HG03060 (cell line): ENCODE measurements at regions not wholly inside any gene's neighbourhood (a gene's known extent, or its start where the extent isn't known, plus 50 kb on each side); places are given as distances from the start of the nearest gene placed in this dataset.

Experiments
- ATAC-seq: cut with Tn5 transposase; IDR thresholded peaks from one replicate; pipeline ENCODE4 v1.9.1; 2021; ENCODE audit warnings: low read depth, moderate number of reproducible peaks; ENCODE audit not compliant: unreplicated experiment

DNA sequence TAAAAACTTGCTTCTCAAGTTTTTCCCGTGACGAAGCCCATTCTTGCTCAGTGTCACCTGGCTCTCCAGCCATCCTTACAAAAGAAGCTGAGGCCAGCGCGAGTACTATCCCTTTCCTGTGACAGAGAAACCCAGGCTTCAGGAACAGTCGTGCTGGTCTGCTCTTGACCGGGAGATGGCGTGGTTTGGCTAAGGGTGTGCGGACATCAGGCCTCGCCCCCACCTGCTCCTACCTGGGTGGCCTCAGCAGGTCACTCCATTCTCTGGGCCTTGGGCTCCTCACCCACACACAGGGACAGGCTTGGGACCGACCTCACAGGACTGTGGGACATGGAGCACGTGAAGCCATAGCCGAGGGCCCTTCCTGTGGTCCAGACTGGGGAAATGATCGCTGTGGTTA lies 75.2 kb upstream of the CIBAR2 start:
- ATAC-seq = no peak

DNA sequence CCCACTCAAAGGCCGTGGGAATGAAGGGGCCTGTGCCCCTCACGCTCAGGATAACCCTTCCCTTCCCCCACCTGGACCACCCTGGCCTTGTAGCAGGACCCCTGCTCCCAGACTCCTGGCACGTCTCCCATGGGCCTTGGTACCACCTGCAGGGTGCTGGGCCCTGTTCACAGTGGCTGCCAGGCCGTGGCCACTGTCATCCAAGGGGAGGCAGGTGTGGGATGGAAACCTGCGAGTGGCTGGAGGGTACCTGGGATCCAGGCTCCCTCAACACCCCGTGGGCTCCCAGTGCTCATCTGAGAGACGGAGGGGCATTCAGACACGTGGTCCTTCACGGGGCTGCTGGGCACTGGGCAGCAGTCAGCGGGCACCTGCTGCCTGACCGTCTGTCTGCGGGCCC lies 75.6 kb upstream of the CIBAR2 start:
- ATAC-seq = no peak

DNA sequence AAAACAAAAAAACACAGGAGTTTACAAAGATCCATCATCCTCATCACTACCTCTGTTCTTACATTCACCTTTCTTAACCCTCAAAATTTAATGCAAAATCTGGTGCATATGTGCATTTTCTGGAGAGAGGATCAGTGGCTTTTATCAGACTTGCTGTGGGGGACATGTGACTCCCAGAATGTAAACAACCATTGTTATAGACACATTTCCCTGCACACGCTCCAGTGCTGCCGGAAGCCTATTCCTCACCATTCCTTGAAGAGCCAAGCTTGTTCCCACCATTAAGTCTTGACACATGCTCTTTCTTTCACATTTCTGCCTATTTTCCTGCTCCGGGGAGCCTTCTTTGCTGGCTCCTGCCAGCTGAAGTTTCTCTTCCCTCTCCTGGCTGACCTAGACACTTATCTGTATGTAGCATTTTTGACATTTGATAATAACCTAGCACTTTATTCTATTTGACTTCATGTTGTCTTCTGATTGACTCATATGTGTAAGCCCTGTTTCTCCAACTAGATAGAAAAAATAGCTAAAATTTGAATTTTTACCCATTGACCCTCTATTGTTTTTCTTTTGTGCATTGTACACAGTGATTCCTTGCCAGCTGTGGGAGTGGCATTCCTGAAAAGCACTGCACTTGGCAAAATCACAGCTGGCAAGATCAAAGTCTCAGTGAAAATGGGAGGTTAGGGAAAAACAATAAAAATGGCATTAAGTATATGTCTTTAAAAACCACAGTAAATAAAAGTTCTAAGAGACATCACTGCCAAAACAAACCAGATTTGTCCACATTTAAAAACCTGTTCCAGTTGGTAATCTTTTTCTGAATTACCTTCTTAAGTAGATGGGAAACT lies 76.8 kb upstream of the CIBAR2 start:
- ATAC-seq = no peak

DNA sequence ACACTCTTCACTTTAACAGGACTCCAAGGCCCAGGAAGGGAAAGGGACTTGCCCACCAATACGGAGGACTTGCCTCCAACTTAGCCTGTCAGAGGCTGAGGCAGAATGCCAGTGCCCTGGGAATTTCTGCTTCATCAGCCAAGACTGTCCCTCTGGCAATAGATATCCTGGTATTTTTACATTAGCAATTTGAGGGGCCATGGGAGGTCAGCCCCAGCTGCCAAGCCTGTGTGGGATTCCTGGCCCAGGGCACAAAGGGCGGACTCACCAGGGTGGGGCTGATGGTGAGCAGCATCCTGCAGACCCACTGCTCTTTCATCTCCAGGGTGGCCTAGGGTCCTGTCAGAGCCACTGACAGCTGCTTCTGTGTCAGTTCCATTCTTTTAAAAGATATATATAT lies 78.3 kb upstream of the CIBAR2 start:
- ATAC-seq = no peak

DNA sequence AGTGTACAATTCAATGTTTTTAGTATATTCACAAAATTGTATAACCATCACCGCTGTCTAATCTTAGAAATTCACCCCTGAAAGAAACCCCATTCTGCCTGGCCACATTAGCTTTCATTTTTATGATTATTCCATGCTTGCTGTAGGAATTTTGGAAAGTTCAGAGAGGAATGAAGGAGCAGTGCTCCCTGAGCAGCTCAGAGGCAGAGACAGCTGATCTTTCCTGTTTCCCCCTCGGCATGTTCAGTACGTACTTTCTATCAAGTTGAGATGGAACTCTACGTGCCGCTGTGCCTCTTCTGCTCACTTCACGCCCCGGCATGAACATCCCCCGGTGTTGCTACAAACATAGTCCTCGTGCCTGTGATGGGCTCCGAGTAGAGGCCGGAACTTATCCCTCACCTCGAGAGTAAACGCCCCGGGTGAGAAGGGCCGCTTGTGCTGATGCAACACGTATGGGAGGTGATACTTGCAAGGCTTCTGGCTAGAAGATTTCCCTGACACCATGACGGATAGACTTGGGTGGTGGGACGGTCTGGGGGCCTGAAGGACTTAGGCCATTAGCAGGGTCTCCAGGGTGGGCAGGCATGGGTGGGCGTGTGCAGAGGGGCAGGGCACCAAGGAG lies 79.2 kb upstream of the CIBAR2 start:
- ATAC-seq = no peak

DNA sequence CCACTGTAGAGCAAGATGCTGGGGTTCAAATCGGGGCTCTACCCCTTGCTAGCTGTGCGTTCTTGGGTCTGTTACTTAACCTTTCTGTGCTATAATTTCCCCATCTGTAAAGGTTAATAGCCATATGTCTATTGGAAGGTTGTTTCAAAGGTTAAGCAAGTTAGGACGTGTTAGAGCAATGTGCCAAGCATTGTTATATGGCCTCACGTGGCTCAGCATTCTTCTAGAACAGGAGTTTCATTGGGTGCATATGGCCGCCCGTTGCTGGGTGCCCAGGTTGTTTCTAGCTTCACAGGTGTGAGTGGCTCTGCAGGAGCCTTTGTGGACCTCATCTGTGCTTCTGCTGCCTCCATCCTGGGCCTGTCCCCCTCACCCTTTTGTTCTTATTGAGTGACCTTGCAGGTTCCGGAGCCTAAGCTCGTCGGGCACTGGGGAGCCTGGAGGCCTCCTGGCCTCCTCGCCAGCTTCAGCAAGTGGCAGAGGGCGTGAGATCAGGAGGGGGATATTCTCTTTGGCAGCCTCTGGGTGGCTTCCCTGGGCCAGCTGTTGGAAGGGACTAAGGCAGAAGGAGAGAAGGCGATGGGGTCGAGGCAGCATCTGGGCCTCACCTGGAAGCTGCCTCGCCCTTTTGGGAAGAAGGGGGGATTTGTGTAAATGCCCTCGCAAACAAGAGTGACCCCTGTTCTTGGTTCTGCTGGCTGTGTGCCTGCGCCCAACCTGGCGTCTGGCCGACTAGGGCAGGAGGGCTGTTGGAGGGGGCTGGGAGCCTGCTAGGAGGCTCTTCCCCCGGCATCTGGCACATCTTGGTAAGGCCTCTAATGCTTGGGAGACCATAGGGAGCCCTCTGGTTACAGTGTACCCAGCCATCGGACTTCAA lies 80.2 kb upstream of the CIBAR2 start:
- no peak for ATAC-seq

DNA sequence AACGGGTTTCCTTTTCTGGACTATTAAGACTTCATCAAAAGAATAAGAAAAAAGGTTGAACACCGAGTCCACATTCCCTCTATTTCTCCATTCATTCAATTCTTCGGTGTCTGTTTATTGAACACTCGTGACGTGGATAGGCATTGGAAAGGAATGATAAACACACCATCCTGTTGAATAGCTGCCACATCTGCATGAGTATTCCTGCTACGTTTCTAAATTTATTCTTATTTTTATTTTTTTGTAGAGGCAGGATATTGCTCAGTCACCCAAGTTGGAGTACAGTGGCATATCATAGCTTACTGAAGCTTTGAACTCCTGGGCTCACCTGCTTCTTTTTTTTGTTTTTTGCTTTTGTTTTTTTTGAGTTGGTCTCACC lies 80.8 kb upstream of the CIBAR2 start:
- no peak for ATAC-seq

DNA sequence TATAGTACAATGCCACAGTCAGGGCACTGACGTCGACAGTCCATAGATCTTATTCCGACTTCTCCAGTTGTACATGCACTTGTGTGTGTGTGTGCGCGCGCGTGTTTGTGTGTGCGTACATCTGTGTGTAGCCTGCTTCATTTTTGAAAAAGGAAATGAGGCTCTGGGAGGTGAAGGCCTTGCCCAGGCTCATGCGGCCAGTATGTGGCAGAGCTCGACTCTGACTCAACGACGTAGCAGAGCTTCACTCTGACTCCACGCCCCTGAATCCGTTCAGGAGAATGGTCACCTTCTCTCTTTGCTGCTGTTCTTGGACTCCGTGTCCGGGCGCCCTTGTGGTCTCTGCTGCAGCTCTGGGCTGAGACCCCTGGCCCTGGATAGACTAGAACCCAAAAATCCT lies 81.6 kb upstream of the CIBAR2 start:
- ATAC-seq = no peak

DNA sequence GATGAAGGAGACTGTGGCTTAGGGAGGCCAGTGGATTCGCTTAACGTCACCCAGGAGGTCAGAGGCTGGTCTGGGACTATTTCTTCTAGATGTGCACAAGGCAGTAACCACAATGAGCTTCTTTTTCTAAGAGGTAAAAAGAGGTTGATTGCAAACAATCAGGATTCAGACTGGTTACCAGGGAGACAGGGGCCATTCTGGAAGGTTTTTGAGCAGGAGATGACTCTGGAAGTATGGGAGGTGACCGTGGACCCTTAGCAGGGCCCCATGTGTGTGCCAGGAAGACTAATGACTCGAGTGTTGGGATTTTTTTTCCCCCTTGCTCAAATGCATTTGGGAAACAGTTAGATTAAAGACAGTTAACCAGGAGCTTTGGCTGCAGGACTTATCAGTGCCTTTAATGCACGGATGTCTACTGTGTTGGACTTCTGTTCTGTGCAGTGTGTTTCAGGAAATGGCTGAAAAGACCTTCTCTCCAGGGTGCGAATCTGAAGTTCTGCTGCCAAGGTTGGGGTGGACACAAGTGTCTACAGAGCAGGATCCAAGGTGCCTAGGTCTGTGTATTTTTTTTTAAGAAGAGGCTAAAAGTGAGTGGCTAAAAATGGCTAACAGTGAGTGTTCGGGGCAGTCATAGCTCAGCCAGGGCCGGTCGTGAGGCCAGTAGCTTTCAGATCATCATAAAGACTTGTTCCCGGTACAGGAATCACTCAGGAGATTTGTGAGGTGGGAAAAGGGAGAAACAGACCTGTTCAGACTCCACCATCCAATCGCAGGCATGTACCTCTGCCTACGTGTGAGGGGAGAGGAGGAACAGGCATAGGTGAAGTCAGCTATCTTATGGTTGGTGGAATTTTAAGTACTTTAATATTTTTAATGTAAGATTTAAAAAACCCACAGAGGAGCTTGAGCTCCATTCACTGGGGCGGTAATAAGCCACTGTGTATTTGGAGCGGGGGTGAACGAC lies 82.3 kb upstream of the CIBAR2 start:
- no peak for ATAC-seq

DNA sequence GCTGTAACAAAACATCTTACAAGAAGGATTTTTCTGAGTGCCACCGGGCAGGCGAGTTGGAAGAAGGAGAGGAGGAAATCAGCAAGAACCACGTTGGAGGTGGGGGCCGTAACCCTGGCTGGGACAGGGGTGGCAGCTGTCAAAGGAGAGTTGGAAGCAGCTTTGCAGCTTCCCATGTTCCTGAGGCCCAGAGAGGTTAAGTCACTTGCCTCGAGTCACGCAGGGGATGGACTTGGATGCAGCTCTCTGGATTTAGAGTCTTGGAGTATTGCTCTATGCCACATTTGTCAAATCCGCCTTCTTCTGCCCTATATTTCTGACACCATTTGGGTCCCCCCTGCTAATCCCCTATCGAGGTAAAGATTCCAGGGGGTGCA lies 83.0 kb upstream of the CIBAR2 start:
- ATAC-seq = no peak

DNA sequence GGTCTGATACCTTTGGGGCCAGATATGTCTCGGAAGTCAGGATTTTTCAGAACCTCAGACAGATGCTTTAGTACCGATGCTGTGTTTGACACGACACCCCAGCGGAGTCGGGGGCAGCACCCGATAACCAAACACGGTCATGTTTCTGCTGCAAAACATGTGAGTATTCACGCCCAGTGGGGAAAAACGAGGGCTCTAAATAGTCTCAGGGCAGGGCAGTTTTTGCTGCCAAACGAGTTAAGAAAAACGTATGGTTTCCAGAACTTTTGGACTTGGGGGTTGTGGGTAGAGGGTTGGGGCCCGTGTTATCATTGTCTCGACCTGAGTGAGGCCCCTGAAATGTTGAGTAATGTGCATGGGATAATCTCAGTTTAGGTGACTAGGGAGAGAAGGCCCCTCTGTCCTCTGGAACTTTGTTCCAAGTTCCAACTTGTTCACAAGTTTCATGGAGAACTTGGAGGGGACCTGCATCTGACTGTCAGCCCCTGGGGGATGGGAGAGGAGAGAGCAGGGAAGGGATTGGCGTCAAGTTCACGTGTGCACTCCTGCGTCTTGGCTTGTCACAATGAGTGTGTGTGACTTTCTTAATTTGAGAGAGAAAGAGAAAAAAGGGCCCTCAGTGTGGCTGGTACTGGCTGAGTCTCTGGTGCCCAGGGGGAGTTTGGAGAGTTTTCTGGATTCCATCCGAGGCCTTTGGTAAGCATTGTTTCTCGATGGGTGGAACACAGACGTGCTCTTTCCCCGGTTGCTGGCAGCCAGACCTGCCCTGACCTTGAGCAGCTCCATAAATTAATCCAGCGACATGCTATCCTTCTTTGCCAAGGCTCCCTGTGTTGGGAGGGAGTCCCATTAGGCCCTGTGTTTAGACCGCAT lies 83.9 kb upstream of the CIBAR2 start:
- ATAC-seq = no peak

DNA sequence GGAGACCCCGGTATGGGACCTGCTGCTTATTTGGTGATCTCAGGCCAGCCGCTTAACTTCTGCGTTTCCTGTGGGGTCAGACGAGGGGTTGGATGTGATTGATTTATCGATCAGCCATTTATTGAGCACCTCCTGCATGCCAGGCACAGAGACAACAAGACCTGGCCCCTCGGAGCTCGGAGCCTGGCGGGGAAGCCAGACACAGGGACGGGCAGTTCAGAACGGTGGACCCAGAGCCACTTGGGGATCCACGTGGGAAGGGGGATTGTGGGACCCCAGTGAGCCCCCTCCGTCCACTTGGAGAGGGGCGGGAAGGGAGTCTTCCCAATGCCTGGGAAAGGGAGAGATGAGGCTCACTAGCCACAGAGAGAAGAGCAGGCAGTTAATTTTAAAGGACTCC lies 84.7 kb upstream of the CIBAR2 start:
- no peak for ATAC-seq

DNA sequence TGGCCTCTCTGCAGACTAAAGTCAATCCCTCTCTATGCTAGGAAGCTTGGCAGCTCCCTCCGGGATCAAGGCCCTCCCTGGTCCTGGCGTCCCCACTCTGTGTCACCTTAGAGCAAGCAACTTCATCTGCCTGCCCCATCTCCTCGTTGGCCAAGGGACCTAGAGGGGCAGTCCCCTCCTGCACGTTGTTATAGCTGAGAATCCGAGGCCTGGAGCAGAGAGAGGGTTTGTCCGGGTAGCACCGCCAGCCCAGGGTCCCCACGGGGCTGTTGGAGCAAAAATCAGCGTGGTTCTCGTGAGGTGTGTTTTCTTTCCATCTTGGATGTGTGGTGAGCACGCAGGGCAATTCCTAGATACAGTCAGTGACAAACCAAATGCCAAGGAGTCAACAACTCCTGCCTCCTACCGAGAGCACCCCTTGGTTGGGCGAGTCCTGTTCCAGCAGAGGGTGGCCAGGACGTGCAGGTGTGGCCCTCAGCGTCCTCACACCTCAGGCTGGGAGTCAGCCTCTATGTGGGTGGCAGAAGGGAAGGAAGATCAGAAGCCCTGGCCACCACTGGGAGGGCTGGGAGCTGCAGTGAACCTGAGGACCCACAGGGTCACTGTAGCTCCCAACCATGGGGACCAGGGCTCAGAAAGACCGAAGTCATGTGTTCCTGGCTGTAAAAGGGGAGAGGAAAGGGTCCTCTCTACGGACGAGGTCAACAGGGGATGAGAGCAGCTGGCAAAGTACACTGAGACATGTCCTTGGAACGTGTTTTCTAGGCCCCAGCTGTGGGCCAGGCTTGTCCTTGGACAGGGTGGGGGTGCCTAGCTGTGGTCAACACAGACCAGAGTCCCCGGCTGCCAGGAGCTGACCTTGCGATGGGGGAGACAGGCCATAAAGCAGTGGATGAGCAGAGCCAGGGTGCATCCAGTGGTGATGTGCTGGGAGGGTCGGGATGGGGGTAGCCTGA lies 85.6 kb upstream of the CIBAR2 start:
- no peak for ATAC-seq

DNA sequence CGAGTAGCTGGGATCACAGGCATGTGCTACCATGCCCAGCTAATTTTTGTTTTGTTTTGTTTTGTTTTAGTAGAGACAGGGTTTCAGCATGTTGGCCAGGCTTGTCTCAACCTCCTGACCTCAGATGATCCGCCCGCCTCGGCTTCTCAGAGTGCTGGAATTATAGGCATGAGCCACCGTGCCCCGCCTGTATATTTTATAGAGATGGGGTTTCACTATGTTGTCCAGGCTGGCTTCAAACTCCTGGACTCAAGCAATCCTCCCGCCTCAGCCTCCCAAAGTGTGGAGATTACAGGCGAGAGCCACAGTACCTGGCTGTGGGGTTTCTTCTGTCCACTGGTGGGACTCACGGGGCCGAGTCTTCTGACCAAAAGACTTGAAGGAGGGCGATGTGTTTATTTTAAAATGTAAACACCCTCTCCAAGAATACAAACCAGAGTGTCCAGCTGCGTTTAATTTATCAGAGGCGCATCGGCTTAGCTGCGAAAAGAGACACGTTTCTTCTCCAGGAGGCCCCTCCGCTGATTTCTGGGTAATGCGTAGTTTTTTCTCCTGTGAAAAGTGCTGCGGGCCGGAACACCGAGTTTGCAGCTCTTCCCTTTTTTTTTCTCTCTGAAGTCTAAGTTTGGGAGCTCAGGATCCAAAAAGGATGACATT lies 86.9 kb upstream of the CIBAR2 start:
- ATAC-seq = no peak

DNA sequence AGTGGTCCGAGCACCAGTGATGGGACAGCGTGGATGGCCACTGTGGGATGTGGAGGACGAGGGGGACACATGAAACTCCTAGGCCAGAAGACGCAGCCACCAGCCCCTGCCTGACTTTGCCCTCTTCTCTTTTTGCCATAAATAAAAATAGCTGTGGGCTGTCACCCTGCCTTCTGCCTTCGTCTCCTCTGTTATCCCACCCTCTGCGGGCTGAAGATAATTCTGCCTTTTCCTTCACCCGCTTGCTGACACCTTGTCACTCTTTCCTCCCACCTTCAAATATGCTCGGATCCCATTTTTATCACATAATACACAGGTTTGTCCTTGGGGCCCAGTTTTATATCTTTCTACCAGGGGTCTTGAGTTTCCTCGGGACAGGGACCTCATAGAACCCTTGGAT lies 87.6 kb upstream of the CIBAR2 start:
- no peak for ATAC-seq

DNA sequence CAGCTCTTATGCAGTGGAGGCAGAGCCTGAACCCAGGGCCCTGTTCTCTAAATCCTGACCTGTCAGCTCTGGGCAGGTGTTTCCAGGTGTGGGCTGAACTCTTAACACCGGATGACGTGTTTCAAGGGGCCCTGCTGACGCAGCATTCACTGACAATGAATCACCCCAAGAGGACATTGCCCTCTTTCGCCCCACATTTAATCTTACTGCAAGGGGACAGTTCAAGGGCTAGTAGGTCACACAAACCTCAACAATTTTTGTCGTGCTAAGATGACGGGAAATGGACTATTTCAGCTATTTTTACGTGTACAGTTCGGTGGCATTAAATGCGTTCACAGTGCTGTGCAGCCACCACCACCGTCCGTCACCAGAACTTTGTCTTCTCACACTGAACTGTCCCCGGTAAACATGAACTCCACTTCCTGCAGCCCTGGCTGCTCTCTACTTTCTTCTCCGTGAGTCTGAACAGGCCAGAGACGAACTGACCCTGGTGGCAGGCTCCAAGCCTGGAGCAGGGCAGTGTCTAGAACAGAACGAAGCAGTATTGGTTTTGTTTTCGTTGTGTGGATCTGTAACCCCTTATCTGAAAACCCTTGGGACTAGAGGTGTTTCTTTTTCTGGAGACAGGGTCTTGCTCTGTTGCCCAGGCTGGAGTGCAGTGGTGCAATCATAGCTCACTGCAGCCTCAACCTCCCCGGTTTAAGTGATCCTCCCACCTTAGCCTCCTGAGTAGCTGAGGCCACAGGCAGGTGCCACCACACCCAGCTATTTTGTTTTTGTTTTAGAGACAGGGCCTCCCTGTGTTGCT lies 88.4 kb upstream of the CIBAR2 start:
- ATAC-seq = no peak

DNA sequence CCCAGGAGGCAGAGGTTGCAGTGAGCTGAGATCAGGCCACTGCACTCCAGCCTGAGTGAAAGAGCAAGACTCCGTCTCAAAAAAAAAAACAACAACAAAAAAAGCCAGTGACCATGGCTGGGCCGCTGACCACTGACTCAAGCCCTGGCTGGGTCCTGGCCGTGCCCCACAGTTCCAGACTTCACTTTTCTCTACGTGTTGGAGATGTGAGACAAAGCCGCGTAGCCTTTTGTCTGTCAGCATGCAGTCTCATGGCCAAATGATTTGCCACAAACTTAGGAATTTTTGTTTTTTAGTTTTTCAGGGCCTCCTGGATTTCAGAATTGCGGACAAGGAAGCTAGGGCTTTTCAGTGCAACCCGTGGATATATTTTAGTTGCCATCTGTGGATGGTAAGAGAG lies 89.3 kb upstream of the CIBAR2 start:
- ATAC-seq = no peak
